ENCODE measurements at regions not wholly inside any gene's neighbourhood (a gene's known extent, or its start where the extent isn't known, plus 50 kb on each side); places are given as distances from the start of the nearest gene placed in this dataset.

- Histone ChIP-seq H3K9me2 (no peaks in the 10 kb centered on the region), H3K79me2 (ENCODE audit: insufficient read depth) (no peaks in the 10 kb centered on the region), H3K9me3 (no peaks in the 10 kb centered on the region), H3K4me2 (no peak overlapping the region), H3K27ac (ENCODE audit: low read depth in 2 of 2, low read length in 1 of 2) (no peak overlapping the region), H3K27me3 (ENCODE audit: insufficient read depth) (no peaks in the 10 kb centered on the region), H3K9ac (no peak overlapping the region), H2AFZ (ENCODE audit: low read depth) (no peak overlapping the region), H3K36me3 (replicated peaks in 1 of 2; ENCODE audit: control insufficient read depth in 1 of 2, insufficient read depth in 2 of 2, low read length in 1 of 2) (no peaks in the 10 kb centered on the region), H4K20me1 (ENCODE audit: insufficient read depth) (no peaks in the 10 kb centered on the region), H3K4me1 (ENCODE audit: control insufficient read depth in 1 of 2, insufficient read depth in 2 of 2, low read depth in 1 of 2, low read length in 1 of 2) (no peaks in the 10 kb centered on the region; a peak in 1 of 4 replicates), H3F3A (replicated peaks; ENCODE audit: insufficient read depth) (no peaks in the 10 kb centered on the region), H3K4me3 (ENCODE audit: low read depth in 2 of 2, low read length in 1 of 2) (no peak overlapping the region)
- WGBS (ENCODE audit: low lambda C conversion rate) = 95% methylated on average over 4 of the region's 4 CpGs
- CTCF ChIA-PET = no interaction called here
- POLR2A ChIA-PET = no interaction called here
- TF ChIP-seq YY1 (IDR thresholded peaks at IDR 0.05; ENCODE audit: low read depth) (no peak), MAX (IDR thresholded peaks at IDR 0.05; ENCODE audit: low read depth) (no peak)
- DNase-seq = no peak
Observed at GRCh38 chr3:188076176-188076575, 77.8 kb upstream of the LPP start.

- POLR2A ChIA-PET = no interaction called here
- CTCF ChIA-PET = no interaction called here
- 64% methylated on average over 8 of the region's 8 CpGs for WGBS (ENCODE audit: low lambda C conversion rate)
Observed at GRCh38 chr3:188077160-188077799, 76.7 kb upstream of the LPP start.

More at GRCh38 chr3:188077160-188077799, 76.7 kb upstream of the LPP start:
- Histone ChIP-seq H3K4me3 (ENCODE audit: low read depth in 2 of 2, low read length in 1 of 2) (no peak overlapping the region), H3F3A (replicated peaks; ENCODE audit: insufficient read depth) (peaks cover 2% of the 10 kb centered on the region), H3K36me3 (replicated peaks in 1 of 2; ENCODE audit: control insufficient read depth in 1 of 2, insufficient read depth in 2 of 2, low read length in 1 of 2) (no peaks in the 10 kb centered on the region), H3K27ac (ENCODE audit: low read depth in 2 of 2, low read length in 1 of 2) (no peak overlapping the region), H3K9me2 (no peaks in the 10 kb centered on the region), H3K4me2 (no peak overlapping the region), H3K4me1 (ENCODE audit: control insufficient read depth in 1 of 2, insufficient read depth in 2 of 2, low read depth in 1 of 2, low read length in 1 of 2) (peaks cover 0 to 7% of the 10 kb centered on the region in 2 experiments; a peak in 1 of 4 replicates), H3K79me2 (ENCODE audit: insufficient read depth) (no peaks in the 10 kb centered on the region), H3K9me3 (no peaks in the 10 kb centered on the region), H4K20me1 (ENCODE audit: insufficient read depth) (no peaks in the 10 kb centered on the region), H3K27me3 (ENCODE audit: insufficient read depth) (no peaks in the 10 kb centered on the region), H3K9ac (no peak overlapping the region), H2AFZ (ENCODE audit: low read depth) (no peak overlapping the region)
- no peak for DNase-seq
- TF ChIP-seq YY1 (IDR thresholded peaks at IDR 0.05; ENCODE audit: low read depth) (no peak), RAD21 (IDR thresholded peaks at IDR 0.05; ENCODE audit: low read length) (no peak), JUND (IDR thresholded peaks at IDR 0.05) (no peak), NRF1 (IDR thresholded peaks at IDR 0.05; ENCODE audit: low read depth, low read length) (no peak), MAX (IDR thresholded peaks at IDR 0.05; ENCODE audit: low read depth) (no peak), ZBTB33 (IDR thresholded peaks at IDR 0.05; ENCODE audit: borderline replicate concordance, low read depth) (no peak), RCOR1 (IDR thresholded peaks at IDR 0.05; ENCODE audit: low read length) (no peak), FOXM1 (IDR thresholded peaks at IDR 0.05; ENCODE audit: low read depth) (no peak), NFIC (IDR thresholded peaks at IDR 0.05; ENCODE audit: borderline replicate concordance) (no peak), REST (IDR thresholded peaks at IDR 0.05; ENCODE audit: low read depth, low read length) (no peak), MXI1 (IDR thresholded peaks at IDR 0.05; ENCODE audit: low read depth, low read length) (no peak), TAF1 (IDR thresholded peaks at IDR 0.05; ENCODE audit: borderline replicate concordance, low read depth, low read length) (no peak), ELF1 (IDR thresholded peaks at IDR 0.05) (no peak), CTCF (IDR thresholded peaks at IDR 0.05) (no peak), RFX5 (IDR thresholded peaks at IDR 0.05; ENCODE audit: low read length) (no peak)

Data from SK-N-SH (cell line).